H1 (cell line): ENCODE measurements at regions not wholly inside any gene's neighbourhood (a gene's known extent, or its start where the extent isn't known, plus 50 kb on each side); places are given as distances from the start of the nearest gene placed in this dataset.

Experiments
- CTCF ChIA-PET: fragments of 300-600 bp; sonication (Branson Sonifier 250); formaldehyde crosslinking; loops from one replicate; lab custom pipeline; 2021; ENCODE audit not compliant: partially characterized antibody; lab: Charles Lee
- POLR2A ChIA-PET: fragments of 300-600 bp; sonication (Branson Sonifier 250); formaldehyde crosslinking; loops from one replicate; lab custom pipeline; 2021; ENCODE audit warnings: inconsistent platforms; ENCODE audit not compliant: partially characterized antibody; lab: Charles Lee
- DNase-seq, 2 experiments: peaks; one replicate each; pipeline versions ENCODE4 v3.0.0 to v3.0.0-alpha.2; 2010 to 2022; ENCODE audit warnings: low spot score in 2 of 2, low read depth in 1 of 2, mixed read lengths in 1 of 2
- FAIRE-seq: peaks from 2 replicates; lab custom pipeline; 2011; peaks lifted over from hg19 to GRCh38; lab: Jason Lieb, UNC
- H2AFZ ChIP-seq: 2 replicates; pipeline ENCODE4 v1.8.1; 2012; ENCODE audit warnings: low read length, inconsistent platforms
- H2AK5ac ChIP-seq: 2 replicates; pipeline ENCODE4 v1.6.1; 2013; ENCODE audit warnings: low read depth, low read length
- H2BK120ac ChIP-seq: replicated peaks from 2 replicates; pipeline ENCODE3; 2013; ENCODE audit warnings: low read depth, low read length, inconsistent platforms
- H2BK12ac ChIP-seq: 2 replicates; pipeline ENCODE4 v1.6.1; 2013; ENCODE audit warnings: low read depth, low read length
- H2BK15ac ChIP-seq: 2 replicates; pipeline ENCODE4 v1.6.1; 2013; ENCODE audit warnings: low read length
- H2BK20ac ChIP-seq: 2 replicates; pipeline ENCODE4 v1.6.1; 2013; ENCODE audit warnings: low read length
- H2BK5ac ChIP-seq: 2 replicates; pipeline ENCODE4 v1.6.1; 2013; ENCODE audit warnings: low read depth, low read length
- H3K14ac ChIP-seq: 2 replicates; pipeline ENCODE4 v1.6.1; 2013; ENCODE audit warnings: inconsistent platforms; ENCODE audit not compliant: insufficient read length
- H3K18ac ChIP-seq: 2 replicates; pipeline ENCODE4 v1.6.1; 2013; ENCODE audit warnings: low read length; ENCODE audit errors: extremely low read depth
- H3K23ac ChIP-seq: 2 replicates; pipeline ENCODE4 v1.6.1; 2013; ENCODE audit warnings: inconsistent platforms; ENCODE audit not compliant: insufficient read length
- H3K23me2 ChIP-seq: 2 replicates; pipeline ENCODE4 v1.6.1; 2013; ENCODE audit warnings: low read depth, low read length
- H3K27ac ChIP-seq: 2 replicates; pipeline ENCODE4 v1.6.1; 2011; ENCODE audit warnings: low read depth, low read length, inconsistent platforms
- H3K27me3 ChIP-seq, 4 experiments: replicated peaks in 1 of 4; 1 replicate in 1 of 4; 2 replicates in 3 of 4; pipeline versions ENCODE4 v1.6.1 to v1.8.1; 2011 to 2013; ENCODE audit warnings: low read length in 3 of 4, mild to moderate bottlenecking in 3 of 4, inconsistent platforms in 2 of 4, mixed read lengths in 2 of 4, moderate library complexity in 1 of 4; ENCODE audit not compliant: control insufficient read depth in 3 of 4, insufficient read depth in 3 of 4; ENCODE audit errors: extremely low read depth in 1 of 4
- H3K36me3 ChIP-seq, 4 experiments: 2 replicates each; pipeline versions ENCODE4 v1.6.1 to v1.8.1; 2011 to 2013; ENCODE audit warnings: mild to moderate bottlenecking in 4 of 4, low read length in 3 of 4, moderate library complexity in 2 of 4, control low read depth in 1 of 4, inconsistent platforms in 1 of 4; ENCODE audit not compliant: insufficient read depth in 4 of 4, control insufficient read depth in 2 of 4
- H3K4ac ChIP-seq: replicated peaks from 2 replicates; pipeline ENCODE3; 2013; ENCODE audit warnings: low read length, low read depth, mixed read lengths, inconsistent platforms; ENCODE audit not compliant: insufficient read length
- H3K4me1 ChIP-seq, 4 experiments: replicated peaks in 1 of 4; 1 replicate in 1 of 4; 2 replicates in 3 of 4; pipeline versions ENCODE4 v1.6.1 to v1.8.1; 2011 to 2013; ENCODE audit warnings: low read length in 3 of 4, inconsistent platforms in 2 of 4, mixed read lengths in 1 of 4; ENCODE audit not compliant: insufficient read depth in 4 of 4, control insufficient read depth in 3 of 4
- H3K4me2 ChIP-seq, 2 experiments: 2 replicates each; pipeline versions ENCODE4 v1.6.1 to v1.8.1; 2011 to 2013; ENCODE audit warnings: low read depth in 2 of 2, low read length in 2 of 2, control low read depth in 1 of 2, inconsistent platforms in 1 of 2, mild to moderate bottlenecking in 1 of 2; ENCODE audit not compliant: insufficient read depth in 1 of 2
- H3K4me3 ChIP-seq, 4 experiments: fragments of 200-600, 300-600 bp in 1 of 4; sonication (generic), shearing (Covaris generic), sonication (Bioruptor Twin) in 1 of 4; 2 replicates each; pipeline versions ENCODE4 v1.5.1 to v1.8.1; 2011 to 2016; ENCODE audit warnings: low read length in 4 of 4, low read depth in 3 of 4, control low read depth in 2 of 4, inconsistent platforms in 2 of 4, mild to moderate bottlenecking in 2 of 4, mixed read lengths in 1 of 4, moderate library complexity in 1 of 4; ENCODE audit not compliant: insufficient read depth in 2 of 4; ENCODE audit errors: extremely low read depth in 1 of 4
- H3K56ac ChIP-seq: replicated peaks from 2 replicates; pipeline ENCODE3; 2013; ENCODE audit warnings: low read depth, mild to moderate bottlenecking, mixed read lengths, low read length, inconsistent platforms; ENCODE audit not compliant: insufficient read length
- H3K79me1 ChIP-seq: 2 replicates; pipeline ENCODE4 v1.6.1; 2013; ENCODE audit warnings: low read depth, low read length, control low read depth
- H3K79me2 ChIP-seq, 2 experiments: 2 replicates each; pipeline versions ENCODE4 v1.6.1 to v1.8.1; 2012 to 2013; ENCODE audit warnings: low read length in 2 of 2, mild to moderate bottlenecking in 2 of 2, inconsistent platforms in 1 of 2; ENCODE audit not compliant: insufficient read depth in 2 of 2, control insufficient read depth in 1 of 2
- H3K9ac ChIP-seq, 4 experiments: replicated peaks in 1 of 4; 1 replicate in 1 of 4; 2 replicates in 3 of 4; pipeline versions ENCODE4 v1.6.1 to v1.8.1; 2011 to 2013; ENCODE audit warnings: low read depth in 3 of 4, low read length in 3 of 4, control low read depth in 2 of 4, mild to moderate bottlenecking in 2 of 4, moderate library complexity in 2 of 4, inconsistent platforms in 1 of 4; ENCODE audit errors: extremely low read depth in 1 of 4
- H3K9me3 ChIP-seq, 2 experiments: 2 replicates each; pipeline versions ENCODE4 v1.6.1 to v1.8.1; 2012 to 2013; ENCODE audit warnings: mild to moderate bottlenecking in 2 of 2, moderate library complexity in 2 of 2, control low read depth in 1 of 2, inconsistent platforms in 1 of 2, low read depth in 1 of 2, low read length in 1 of 2, mixed read lengths in 1 of 2; ENCODE audit not compliant: insufficient read depth in 2 of 2
- H4K20me1 ChIP-seq, 2 experiments: replicated peaks in 1 of 2; 2 replicates each; pipeline versions ENCODE3 to v1.8.1; 2011 to 2013; ENCODE audit warnings: inconsistent platforms in 2 of 2, low read length in 2 of 2, mild to moderate bottlenecking in 1 of 2; ENCODE audit not compliant: insufficient read depth in 2 of 2, control insufficient read depth in 1 of 2
- H4K5ac ChIP-seq: 2 replicates; pipeline ENCODE4 v1.6.1; 2013; ENCODE audit warnings: low read length, low read depth, mixed read lengths, inconsistent platforms; ENCODE audit not compliant: insufficient read length
- H4K8ac ChIP-seq: 2 replicates; pipeline ENCODE4 v1.8.0; 2013; ENCODE audit warnings: mild to moderate bottlenecking, moderate library complexity, low read length, inconsistent platforms; ENCODE audit not compliant: insufficient read depth; ENCODE audit errors: extremely low read depth
- H4K91ac ChIP-seq: replicated peaks from 2 replicates; pipeline ENCODE3; 2013; ENCODE audit warnings: low read length, mixed read lengths, inconsistent platforms; ENCODE audit not compliant: insufficient read length
- CBX8 ChIP-seq: fragments of 300-800, 300-1000 bp; sonication (generic); IDR thresholded peaks from 2 replicates; pipeline ENCODE4 v1.7.1; 2016; ENCODE audit warnings: low read depth, low read length, borderline replicate concordance
- EGR1 ChIP-seq: IDR thresholded peaks from 2 replicates; pipeline ENCODE4 v1.6.1; 2011; ENCODE audit warnings: low read depth, low read length, borderline replicate concordance
- FOSL1 ChIP-seq: IDR thresholded peaks from 2 replicates; pipeline ENCODE4 v1.6.1; 2011; ENCODE audit warnings: mild to moderate bottlenecking, low read depth, low read length, moderate library complexity; ENCODE audit not compliant: insufficient read depth
- POLR2A ChIP-seq, 2 experiments: IDR thresholded peaks; 1 replicate in 1 of 2; 2 replicates in 1 of 2; pipeline ENCODE4 v1.6.1; 2011; ENCODE audit warnings: low read depth in 2 of 2, low read length in 2 of 2, mild to moderate bottlenecking in 2 of 2; ENCODE audit errors: control extremely low read depth in 1 of 2
- SP4 ChIP-seq: IDR thresholded peaks from 2 replicates; pipeline ENCODE4 v1.6.1; 2012; ENCODE audit warnings: low read length, inconsistent platforms
- SUZ12 ChIP-seq: fragments of 200-600 bp; sonication (generic); IDR thresholded peaks from 2 replicates; pipeline ENCODE4 v1.6.1; 2012; ENCODE audit warnings: mild to moderate bottlenecking, inconsistent platforms, low read length, moderate library complexity, mixed read lengths
- TAF7 ChIP-seq: optimal IDR thresholded peaks from 2 replicates; pipeline ENCODE3; 2011; ENCODE audit warnings: low read depth, mild to moderate bottlenecking, inconsistent platforms, low read length, moderate library complexity, borderline replicate concordance
- WGBS, 2 experiments: shearing (Covaris generic) in 1 of 2; methylation state at CpG; one replicate each; pipeline versions ENCODE4 v1.1.6 to v1.1.7; 2013 to 2015; ENCODE audit warnings: low lambda C conversion rate in 2 of 2, mixed read lengths in 2 of 2, inconsistent platforms in 1 of 2, low coverage in 1 of 2, missing lambda C conversion rate in 1 of 2; ENCODE audit not compliant: insufficient replicate concordance in 2 of 2, insufficient coverage in 1 of 2, insufficient read length in 1 of 2; ENCODE audit errors: extremely low coverage in 1 of 2, missing lambda C conversion rate in 1 of 2; 5-methylcytosine and 5-hydroxymethylcytosine counted together
- TF ChIP-seq, protein P1 (sequence below): IDR thresholded peaks from 2 replicates; pipeline ENCODE4 v1.6.1; 2011; ENCODE audit warnings: low read length, improper control_type of control experiment

- ChIA-PET CTCF (interaction anchor here (0.9 kb wide), 1 partner anchor 35 kb away, joined by 3 read pairs; no protein-coding TSS in a partner anchor), POLR2A (no interaction called here)
- no peak for FAIRE-seq
- Histone ChIP-seq H2AFZ (no peak overlapping the region), H3K36me3 (no peaks in the 10 kb centered on the region), H3K18ac (no peak overlapping the region), H3K23me2 (no peaks in the 10 kb centered on the region), H3K27ac (no peak overlapping the region), H4K20me1 (peaks cover 0 to 5% of the 10 kb centered on the region in 2 experiments), H2AK5ac (no peak overlapping the region), H3K27me3 (no peaks in the 10 kb centered on the region), H3K56ac (no peak overlapping the region), H3K4me3 (no peak overlapping the region), H3K14ac (no peak overlapping the region), H3K9ac (no peak overlapping the region), H4K91ac (no peak overlapping the region), H2BK120ac (no peak overlapping the region), H4K5ac (no peak overlapping the region), H3K9me3 (no peaks in the 10 kb centered on the region), H3K79me1 (no peaks in the 10 kb centered on the region), H3K79me2 (no peaks in the 10 kb centered on the region), H3K23ac (no peak overlapping the region), H2BK5ac (no peak overlapping the region), H3K4ac (no peak overlapping the region), H2BK12ac (no peak overlapping the region), H4K8ac (no peak overlapping the region), H2BK15ac (no peak overlapping the region), H3K4me2 (no peak overlapping the region), H3K4me1 (no peaks in the 10 kb centered on the region), H2BK20ac (no peak overlapping the region)
- 88% methylated on average over 11 of the region's 11 CpGs; no CpG with 5 or more reads in 1 of the 2 experiments for WGBS, 2 experiments
- TF ChIP-seq, protein P1, sequence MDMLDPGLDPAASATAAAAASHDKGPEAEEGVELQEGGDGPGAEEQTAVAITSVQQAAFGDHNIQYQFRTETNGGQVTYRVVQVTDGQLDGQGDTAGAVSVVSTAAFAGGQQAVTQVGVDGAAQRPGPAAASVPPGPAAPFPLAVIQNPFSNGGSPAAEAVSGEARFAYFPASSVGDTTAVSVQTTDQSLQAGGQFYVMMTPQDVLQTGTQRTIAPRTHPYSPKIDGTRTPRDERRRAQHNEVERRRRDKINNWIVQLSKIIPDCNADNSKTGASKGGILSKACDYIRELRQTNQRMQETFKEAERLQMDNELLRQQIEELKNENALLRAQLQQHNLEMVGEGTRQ, result no peak
- TF ChIP-seq TAF7 (no peak), POLR2A (IDR thresholded peaks at IDR 0.05; ENCODE audit: control extremely low read depth in 1 of 2, low read depth in 2 of 2, low read length in 2 of 2) (no peak), EGR1 (no peak), SP4 (no peak), SUZ12 (no peak), FOSL1 (no peak), CBX8 (no peak)
- DNase-seq, result no peak
Observed at GRCh38 chr9:109843641-109844040, 63.6 kb downstream of the PALM2AKAP2 start.
